Thoracic aorta (tissue), 2 donors: ENCODE measurements at regions not wholly inside any gene's neighbourhood (a gene's known extent, or its start where the extent isn't known, plus 50 kb on each side); places are given as distances from the start of the nearest gene placed in this dataset.
"Not testable (repeated sequence)": the region's sequence is repeated elsewhere in the genome, so short reads cannot be mapped to it uniquely, and the experiment has no call there.

Source experiments
- ATAC-seq: fragments of 150-250 bp; one replicate; pipeline ENCODE4 v1.8.0; 2017; ENCODE audit warnings: low read depth; ENCODE audit not compliant: insufficient number of reproducible peaks, low FRiP score
- DNase-seq: peaks from one replicate; pipeline ENCODE4 v3.0.0-alpha.2; 2020; ENCODE audit warnings: low spot score
- H3K27ac ChIP-seq, 2 donors: fragments of 200-600 bp; sonication (generic); 1 replicate in 1 of 2; 2 replicates in 1 of 2; pipeline ENCODE4 v1.5.1; 2016; ENCODE audit warnings: mild to moderate bottlenecking in 2 of 2, moderate library complexity in 2 of 2
- H3K27me3 ChIP-seq: fragments of 200-600 bp; sonication (generic); replicated peaks from 2 replicates; pipeline ENCODE4 v1.6.0; 2016; ENCODE audit warnings: mild to moderate bottlenecking; ENCODE audit not compliant: insufficient read depth
- H3K36me3 ChIP-seq: fragments of 200-600 bp; sonication (generic); one replicate; pipeline ENCODE4 v1.5.1; 2016
- H3K4me1 ChIP-seq, 2 donors: fragments of 200-600 bp; sonication (generic); 1 replicate in 1 of 2; 2 replicates in 1 of 2; pipeline versions ENCODE4 v1.5.1 to v1.6.0; 2016; ENCODE audit warnings: low read depth in 2 of 2, mild to moderate bottlenecking in 1 of 2; ENCODE audit not compliant: control insufficient read depth in 1 of 2
- H3K4me3 ChIP-seq: fragments of 200-600 bp; sonication (generic); 2 replicates; pipeline ENCODE4 v1.5.1; 2016; ENCODE audit warnings: mild to moderate bottlenecking
- H3K9me3 ChIP-seq: fragments of 200-600 bp; sonication (generic); 2 replicates; pipeline ENCODE4 v1.5.1; 2016
- TF ChIP-seq, protein P1 (sequence below): fragments of 200-600 bp; sonication (generic); IDR thresholded peaks from one replicate; pipeline ENCODE4 v1.5.1; 2019; ENCODE audit warnings: antibody characterized with exemption

GRCh38 chr12:87406926-87407325 lies 622.3 kb downstream of the C12orf50 start:
- H3K27me3 ChIP-seq = no peaks in the 10 kb centered on the region
- DNase-seq (no peak), ATAC-seq (no peak)
- TF ChIP-seq, protein P1, sequence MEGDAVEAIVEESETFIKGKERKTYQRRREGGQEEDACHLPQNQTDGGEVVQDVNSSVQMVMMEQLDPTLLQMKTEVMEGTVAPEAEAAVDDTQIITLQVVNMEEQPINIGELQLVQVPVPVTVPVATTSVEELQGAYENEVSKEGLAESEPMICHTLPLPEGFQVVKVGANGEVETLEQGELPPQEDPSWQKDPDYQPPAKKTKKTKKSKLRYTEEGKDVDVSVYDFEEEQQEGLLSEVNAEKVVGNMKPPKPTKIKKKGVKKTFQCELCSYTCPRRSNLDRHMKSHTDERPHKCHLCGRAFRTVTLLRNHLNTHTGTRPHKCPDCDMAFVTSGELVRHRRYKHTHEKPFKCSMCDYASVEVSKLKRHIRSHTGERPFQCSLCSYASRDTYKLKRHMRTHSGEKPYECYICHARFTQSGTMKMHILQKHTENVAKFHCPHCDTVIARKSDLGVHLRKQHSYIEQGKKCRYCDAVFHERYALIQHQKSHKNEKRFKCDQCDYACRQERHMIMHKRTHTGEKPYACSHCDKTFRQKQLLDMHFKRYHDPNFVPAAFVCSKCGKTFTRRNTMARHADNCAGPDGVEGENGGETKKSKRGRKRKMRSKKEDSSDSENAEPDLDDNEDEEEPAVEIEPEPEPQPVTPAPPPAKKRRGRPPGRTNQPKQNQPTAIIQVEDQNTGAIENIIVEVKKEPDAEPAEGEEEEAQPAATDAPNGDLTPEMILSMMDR = no peak
- no peak overlapping the region for H3K27ac ChIP-seq
- H3K4me3 ChIP-seq = no peak overlapping the region
- H3K36me3 ChIP-seq = no peaks in the 10 kb centered on the region
- H3K4me1 ChIP-seq = no peaks in the 10 kb centered on the region
- H3K9me3 ChIP-seq = no peaks in the 10 kb centered on the region

GRCh38 chr12:87405918-87406317 lies 623.3 kb downstream of the C12orf50 start:
- no peaks in the 10 kb centered on the region for H3K36me3 ChIP-seq
- no peak overlapping the region for H3K27ac ChIP-seq
- H3K4me1 ChIP-seq = no peaks in the 10 kb centered on the region
- TF ChIP-seq, protein P1 = no peak
- no peaks in the 10 kb centered on the region for H3K9me3 ChIP-seq
- H3K27me3 ChIP-seq = no peaks in the 10 kb centered on the region
- ATAC-seq (no peak), DNase-seq (no peak)
- H3K4me3 ChIP-seq = no peak overlapping the region

DNA sequence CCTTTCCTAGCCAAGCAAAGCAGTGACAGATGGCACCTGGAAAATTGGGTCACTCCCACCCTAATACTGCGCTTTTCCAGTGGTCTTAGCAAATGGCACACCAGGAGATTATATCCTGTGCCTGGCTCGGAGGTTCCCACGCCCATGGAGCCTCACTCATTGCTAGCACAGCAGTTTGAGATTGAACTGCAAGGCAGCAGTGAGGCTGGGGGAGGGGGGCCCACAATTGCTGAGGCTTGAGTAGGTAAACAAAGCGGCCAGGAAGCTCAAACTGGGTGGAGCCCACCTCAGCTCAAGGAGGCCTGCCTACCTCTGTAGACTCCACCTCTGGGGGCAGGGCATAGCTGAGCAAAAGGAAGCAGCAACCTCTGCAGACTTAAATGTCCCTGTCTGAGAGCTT lies 635.0 kb downstream of the C12orf50 start:
- DNase-seq, H3K9me3 ChIP-seq, H3K4me1 ChIP-seq, H3K27ac ChIP-seq, H3K36me3 ChIP-seq, ATAC-seq, H3K27me3 ChIP-seq, H3K4me3 ChIP-seq: not testable (repeated sequence)

- Histone ChIP-seq H3K36me3 (no peaks in the 10 kb centered on the region), H3K27ac (no peak overlapping the region), H3K9me3 (no peaks in the 10 kb centered on the region), H3K4me1 (no peaks in the 10 kb centered on the region), H3K4me3 (no peak overlapping the region), H3K27me3 (no peaks in the 10 kb centered on the region)
- TF ChIP-seq, protein P1 = no peak
- ATAC-seq = no peak
- DNase-seq = no peak
Measured at GRCh38 chr12:87388376-87388775, 640.8 kb downstream of the C12orf50 start.

- Histone ChIP-seq H3K4me1 (no peaks in the 10 kb centered on the region), H3K27ac (no peak overlapping the region), H3K27me3 (no peaks in the 10 kb centered on the region), H3K9me3 (no peaks in the 10 kb centered on the region), H3K4me3 (no peak overlapping the region), H3K36me3 (no peaks in the 10 kb centered on the region)
- TF ChIP-seq, protein P1 = no peak
- DNase-seq (no peak), ATAC-seq (no peak)
Measured at GRCh38 chr12:87385322-87385721, 643.9 kb downstream of the C12orf50 start.

DNA sequence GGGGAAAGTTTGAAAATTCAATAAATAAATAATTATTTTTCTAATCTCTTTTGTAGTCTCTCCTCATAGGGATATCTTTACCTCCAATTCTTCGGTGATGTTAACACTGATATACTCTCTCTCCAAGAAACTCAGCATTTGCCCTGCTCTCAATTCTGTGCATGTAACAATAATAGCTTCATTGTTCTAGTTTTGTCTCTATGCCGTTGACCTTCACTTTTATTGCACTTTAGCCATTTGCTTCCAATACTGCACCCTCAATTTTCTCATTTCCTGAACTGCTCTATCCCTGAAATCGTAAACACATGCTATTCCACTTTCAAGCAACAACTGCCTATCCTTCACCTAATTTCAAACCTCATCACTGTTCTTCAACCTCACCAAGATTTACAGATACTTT lies 645.0 kb downstream of the C12orf50 start:
- TF ChIP-seq, protein P1 = no peak
- ATAC-seq = no peak
- no peak for DNase-seq
- no peak overlapping the region for H3K27ac ChIP-seq
- no peaks in the 10 kb centered on the region for H3K9me3 ChIP-seq
- H3K27me3 ChIP-seq = no peaks in the 10 kb centered on the region
- H3K4me3 ChIP-seq = no peak overlapping the region
- H3K36me3 ChIP-seq = no peaks in the 10 kb centered on the region
- H3K4me1 ChIP-seq = no peaks in the 10 kb centered on the region
